ENCODE measurements at regions not wholly inside any gene's neighbourhood (a gene's known extent, or its start where the extent isn't known, plus 50 kb on each side); places are given as distances from the start of the nearest gene placed in this dataset.

DNA sequence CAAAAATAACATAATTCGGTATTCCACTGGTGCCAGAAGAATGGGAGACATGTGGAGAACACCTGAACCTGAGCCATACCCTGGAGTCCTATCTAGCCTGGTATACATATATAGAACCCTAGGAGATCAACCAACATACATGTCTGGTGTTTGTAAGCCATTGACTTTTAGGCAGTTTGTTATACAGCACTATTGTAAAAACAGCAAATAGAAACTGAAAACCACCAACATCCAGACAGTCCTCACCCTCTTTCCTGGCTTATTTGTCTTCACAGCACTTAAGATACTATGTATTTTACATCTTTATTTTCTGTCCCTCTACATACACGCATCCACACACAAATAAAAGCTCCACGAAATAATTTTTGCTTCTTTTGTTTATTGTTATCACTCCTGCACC is 404.2 kb upstream of the PMFBP1 start:
- no peak overlapping the region for H3K27ac Mint-ChIP-seq
- POLR2A ChIA-PET = no interaction called here
- no peak overlapping the region for H3K4me3 Mint-ChIP-seq
- H3K27me3 Mint-ChIP-seq = no peaks in the 10 kb centered on the region
- no peaks in the 10 kb centered on the region for H3K9me3 Mint-ChIP-seq
- TF ChIP-seq, protein P1, sequence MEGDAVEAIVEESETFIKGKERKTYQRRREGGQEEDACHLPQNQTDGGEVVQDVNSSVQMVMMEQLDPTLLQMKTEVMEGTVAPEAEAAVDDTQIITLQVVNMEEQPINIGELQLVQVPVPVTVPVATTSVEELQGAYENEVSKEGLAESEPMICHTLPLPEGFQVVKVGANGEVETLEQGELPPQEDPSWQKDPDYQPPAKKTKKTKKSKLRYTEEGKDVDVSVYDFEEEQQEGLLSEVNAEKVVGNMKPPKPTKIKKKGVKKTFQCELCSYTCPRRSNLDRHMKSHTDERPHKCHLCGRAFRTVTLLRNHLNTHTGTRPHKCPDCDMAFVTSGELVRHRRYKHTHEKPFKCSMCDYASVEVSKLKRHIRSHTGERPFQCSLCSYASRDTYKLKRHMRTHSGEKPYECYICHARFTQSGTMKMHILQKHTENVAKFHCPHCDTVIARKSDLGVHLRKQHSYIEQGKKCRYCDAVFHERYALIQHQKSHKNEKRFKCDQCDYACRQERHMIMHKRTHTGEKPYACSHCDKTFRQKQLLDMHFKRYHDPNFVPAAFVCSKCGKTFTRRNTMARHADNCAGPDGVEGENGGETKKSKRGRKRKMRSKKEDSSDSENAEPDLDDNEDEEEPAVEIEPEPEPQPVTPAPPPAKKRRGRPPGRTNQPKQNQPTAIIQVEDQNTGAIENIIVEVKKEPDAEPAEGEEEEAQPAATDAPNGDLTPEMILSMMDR (IDR thresholded peaks at IDR 0.05) = no peak
- DNase-seq (no peak), ATAC-seq (ENCODE audit: low read depth) (no peak)
- intact Hi-C loops (cut with micrococcal nuclease) = no loop called here
- CTCF ChIA-PET = no interaction called here
- H3K36me3 Mint-ChIP-seq (ENCODE audit: low read depth) = no peaks in the 10 kb centered on the region
- peaks cover 12% of the 10 kb centered on the region for H3K4me1 Mint-ChIP-seq

DNA sequence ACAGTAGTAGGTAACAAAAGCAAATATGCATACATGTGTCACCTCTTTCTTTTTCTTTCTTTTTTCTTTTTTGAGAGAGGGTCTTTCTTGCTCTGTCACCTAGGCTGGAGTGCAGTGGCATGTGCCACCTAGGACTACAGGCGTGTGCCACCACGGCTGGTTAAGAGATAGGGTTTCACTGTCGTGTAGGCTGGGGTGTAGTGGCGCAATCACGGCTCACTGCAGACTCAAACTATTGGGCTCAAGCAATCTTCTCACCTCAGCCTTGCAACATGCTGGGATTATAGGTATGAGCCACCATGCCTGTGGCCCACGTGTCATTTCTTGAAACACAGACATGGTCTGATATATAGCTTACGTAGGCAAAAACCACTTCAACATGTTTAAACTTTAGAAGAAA is 397.7 kb upstream of the PMFBP1 start:
- Mint-ChIP-seq H3K27me3 (no peaks in the 10 kb centered on the region), H3K27ac (no peak overlapping the region), H3K4me3 (no peak overlapping the region), H3K9me3 (no peaks in the 10 kb centered on the region), H3K4me1 (peaks cover 6% of the 10 kb centered on the region), H3K36me3 (ENCODE audit: low read depth) (no peaks in the 10 kb centered on the region)
- CTCF ChIA-PET = no interaction called here
- POLR2A ChIA-PET = no interaction called here
- ATAC-seq (ENCODE audit: low read depth) = no peak
- TF ChIP-seq, protein P1 (IDR thresholded peaks at IDR 0.05) = no peak
- no peak for DNase-seq
- intact Hi-C loops (cut with micrococcal nuclease) = no loop called here

DNA sequence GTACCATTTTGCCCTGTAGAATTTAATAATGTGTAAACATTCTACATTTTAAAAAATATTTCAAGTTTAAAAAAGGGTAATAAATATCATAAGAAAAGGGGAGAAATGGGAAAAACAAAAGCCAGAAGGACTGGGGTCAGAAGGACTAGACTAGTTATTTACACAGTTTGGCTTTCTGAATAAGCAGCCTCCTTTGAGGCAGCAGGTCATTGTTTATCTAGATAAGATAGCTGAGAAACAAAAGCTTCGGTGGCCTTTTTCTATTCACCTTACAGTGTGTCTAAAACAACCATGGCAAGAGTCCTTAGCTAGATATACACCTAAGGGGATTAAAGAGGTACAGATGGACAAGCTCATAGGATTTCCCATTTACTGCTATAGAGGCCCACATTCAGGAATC is 396.5 kb upstream of the PMFBP1 start:
- no peak for DNase-seq
- Mint-ChIP-seq H3K27me3 (no peaks in the 10 kb centered on the region), H3K27ac (no peak overlapping the region), H3K9me3 (no peaks in the 10 kb centered on the region), H3K4me1 (peaks cover 4% of the 10 kb centered on the region), H3K36me3 (ENCODE audit: low read depth) (no peaks in the 10 kb centered on the region), H3K4me3 (no peak overlapping the region)
- no peak for ATAC-seq (ENCODE audit: low read depth)
- intact Hi-C loops (cut with micrococcal nuclease) = no loop called here
- POLR2A ChIA-PET = no interaction called here
- TF ChIP-seq, protein P1 (IDR thresholded peaks at IDR 0.05) = no peak
- CTCF ChIA-PET = no interaction called here

DNA sequence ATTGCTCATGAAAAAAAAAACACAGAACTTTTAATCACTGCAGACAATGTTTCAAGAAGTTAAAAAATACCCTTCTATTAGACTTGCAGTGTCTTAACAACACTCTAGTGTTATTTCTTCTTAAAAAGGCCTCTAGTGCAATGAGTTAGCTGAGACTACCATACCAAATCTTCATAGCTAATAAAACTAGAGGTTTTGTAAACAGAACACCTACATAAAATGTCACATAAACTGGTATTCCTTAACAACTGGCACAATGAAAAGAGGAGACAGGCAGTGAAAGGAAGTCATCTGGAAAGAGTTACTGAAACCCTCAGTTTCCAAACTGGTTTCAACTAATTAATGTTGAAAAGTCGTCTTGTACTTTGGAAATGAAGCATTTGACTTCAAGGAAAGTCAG is 394.2 kb upstream of the PMFBP1 start:
- no peak for ATAC-seq (ENCODE audit: low read depth)
- Mint-ChIP-seq H3K4me3 (no peak overlapping the region), H3K4me1 (peaks cover 6% of the 10 kb centered on the region), H3K9me3 (no peaks in the 10 kb centered on the region), H3K36me3 (ENCODE audit: low read depth) (no peaks in the 10 kb centered on the region), H3K27me3 (no peaks in the 10 kb centered on the region), H3K27ac (no peak overlapping the region)
- ChIA-PET CTCF (no interaction called here), POLR2A (no interaction called here)
- intact Hi-C loops (cut with micrococcal nuclease) = no loop called here
- DNase-seq = no peak
- TF ChIP-seq, protein P1 (IDR thresholded peaks at IDR 0.05) = no peak

DNA sequence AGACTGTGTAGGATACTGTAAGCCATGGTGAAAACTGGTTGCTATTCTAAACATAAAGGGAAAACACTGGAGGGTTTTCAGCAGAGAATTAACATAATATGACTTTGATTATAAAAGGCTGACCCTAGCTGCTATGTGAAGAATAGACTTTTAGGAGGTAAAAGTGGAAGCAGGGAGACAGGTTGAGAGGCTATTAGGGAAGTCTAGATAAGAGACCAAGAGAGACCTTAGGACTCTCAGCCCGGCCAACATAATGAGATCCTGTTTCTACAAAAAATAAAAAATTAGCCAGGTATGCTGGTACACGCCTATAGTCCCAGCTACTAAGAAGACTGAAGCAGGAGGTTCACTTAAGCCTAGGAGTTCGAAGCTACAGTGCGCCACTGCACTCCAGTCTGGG is 393.2 kb upstream of the PMFBP1 start:
- no peak for DNase-seq
- ChIA-PET CTCF (no interaction called here), POLR2A (no interaction called here)
- H3K4me1 Mint-ChIP-seq = peaks cover 17% of the 10 kb centered on the region
- H3K4me3 Mint-ChIP-seq = no peak overlapping the region
- no peak for ATAC-seq (ENCODE audit: low read depth)
- no peaks in the 10 kb centered on the region for H3K27me3 Mint-ChIP-seq
- intact Hi-C loops (cut with micrococcal nuclease) = no loop called here
- no peaks in the 10 kb centered on the region for H3K9me3 Mint-ChIP-seq
- TF ChIP-seq, protein P1 (IDR thresholded peaks at IDR 0.05) = no peak
- H3K36me3 Mint-ChIP-seq (ENCODE audit: low read depth) = no peaks in the 10 kb centered on the region
- no peak overlapping the region for H3K27ac Mint-ChIP-seq
